ENCODE measurements at regions not wholly inside any gene's neighbourhood (a gene's known extent, or its start where the extent isn't known, plus 50 kb on each side); places are given as distances from the start of the nearest gene placed in this dataset.

DNA sequence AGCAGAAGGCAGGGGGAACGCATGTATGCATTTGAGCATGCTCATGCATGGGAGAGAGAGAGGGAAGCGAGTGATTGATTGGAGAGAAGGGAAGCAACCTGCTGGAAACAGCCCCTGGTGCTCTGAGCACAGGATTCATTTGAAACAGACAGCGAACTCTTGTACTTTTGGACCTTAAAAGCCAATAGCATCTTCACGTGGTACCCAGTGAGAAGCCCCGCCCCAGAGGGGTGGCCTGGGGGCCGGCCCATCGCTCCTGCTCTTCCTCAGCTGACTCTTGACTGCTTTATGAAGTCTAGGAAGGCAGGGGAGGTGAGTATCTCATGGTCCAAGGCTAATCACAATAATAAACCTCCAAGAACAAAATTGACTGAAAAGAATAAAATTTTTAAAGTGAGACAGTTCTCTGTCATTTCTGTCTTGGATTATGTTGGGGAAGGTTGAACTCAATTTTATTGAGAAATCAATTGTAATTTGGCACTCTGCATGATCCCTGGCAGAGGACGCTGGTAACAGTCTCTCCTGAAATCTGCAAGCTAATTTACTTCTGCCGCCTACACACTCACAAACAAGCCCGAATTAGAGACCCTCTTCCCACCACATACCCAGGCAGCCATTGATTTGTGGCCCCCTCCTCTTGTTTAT, 168.2 kb upstream of the PPARGC1A start:
- TF ChIP-seq CTCF (IDR thresholded peaks at IDR 0.05) (no peak), PHF8 (IDR thresholded peaks at IDR 0.05; ENCODE audit: borderline replicate concordance, low read depth) (no peak), RAD21 (conservative IDR thresholded peaks at IDR 0.05 in 1 of 2, IDR thresholded peaks at IDR 0.05 in 1 of 2) (no peak), ZNF302 (CRISPR knock-in tag; IDR thresholded peaks at IDR 0.05) (no peak), PBX3 (IDR thresholded peaks at IDR 0.05) (no peak), TP53 (CRISPR knock-in tag; IDR thresholded peaks at IDR 0.05) (no peak), JUN (IDR thresholded peaks at IDR 0.05) (no peak), REST (IDR thresholded peaks at IDR 0.05) (no peak), FOXS1 (CRISPR knock-in tag; IDR thresholded peaks at IDR 0.05) (no peak), CEBPB (IDR thresholded peaks at IDR 0.05) (no peak), POLR2A (IDR thresholded peaks at IDR 0.05; ENCODE audit: low read length) (no peak)
- TF ChIP-seq, protein P1, sequence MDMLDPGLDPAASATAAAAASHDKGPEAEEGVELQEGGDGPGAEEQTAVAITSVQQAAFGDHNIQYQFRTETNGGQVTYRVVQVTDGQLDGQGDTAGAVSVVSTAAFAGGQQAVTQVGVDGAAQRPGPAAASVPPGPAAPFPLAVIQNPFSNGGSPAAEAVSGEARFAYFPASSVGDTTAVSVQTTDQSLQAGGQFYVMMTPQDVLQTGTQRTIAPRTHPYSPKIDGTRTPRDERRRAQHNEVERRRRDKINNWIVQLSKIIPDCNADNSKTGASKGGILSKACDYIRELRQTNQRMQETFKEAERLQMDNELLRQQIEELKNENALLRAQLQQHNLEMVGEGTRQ (IDR thresholded peaks at IDR 0.05), result no peak
- TF ChIP-seq, protein P2, sequence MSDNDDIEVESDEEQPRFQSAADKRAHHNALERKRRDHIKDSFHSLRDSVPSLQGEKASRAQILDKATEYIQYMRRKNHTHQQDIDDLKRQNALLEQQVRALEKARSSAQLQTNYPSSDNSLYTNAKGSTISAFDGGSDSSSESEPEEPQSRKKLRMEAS (IDR thresholded peaks at IDR 0.05), result no peak

Data from A549 (cell line).